ENCODE measurements at regions not wholly inside any gene's neighbourhood (a gene's known extent, or its start where the extent isn't known, plus 50 kb on each side); places are given as distances from the start of the nearest gene placed in this dataset.

GRCh38 chr1:232518349-232518748, 111.6 kb downstream of the SIPA1L2 start:
- DNase-seq, result no peak

GRCh38 chr1:232517204-232517603, 112.7 kb downstream of the SIPA1L2 start:
- no peak for DNase-seq

GRCh38 chr1:232515706-232516105, 114.2 kb downstream of the SIPA1L2 start:
- no peak for DNase-seq

- DNase-seq, result no peak
Observed at GRCh38 chr1:232512712-232513111, 117.2 kb downstream of the SIPA1L2 start.

GRCh38 chr1:232511172-232511571, 118.8 kb downstream of the SIPA1L2 start:
- DNase-seq, result no peak

GRCh38 chr1:232510367-232511110, 119.4 kb downstream of the SIPA1L2 start:
- DNase-seq, result no peak

- DNase-seq, result no peak
Observed at GRCh38 chr1:232509570-232509969, 120.4 kb downstream of the SIPA1L2 start.

GRCh38 chr1:232508130-232508701, 121.7 kb downstream of the SIPA1L2 start:
- DNase-seq, result no peak

GRCh38 chr1:232507571-232507970, 122.4 kb downstream of the SIPA1L2 start:
- DNase-seq, result no peak

GRCh38 chr1:232505884-232506283, 124.0 kb downstream of the SIPA1L2 start:
- no peak for DNase-seq

- no peak for DNase-seq
Observed at GRCh38 chr1:232504651-232505050, 125.3 kb downstream of the SIPA1L2 start.

- DNase-seq, result no peak
Observed at GRCh38 chr1:232503497-232503896, 126.4 kb downstream of the SIPA1L2 start.

- no peak for DNase-seq
Observed at GRCh38 chr1:232501854-232502253, 128.1 kb downstream of the SIPA1L2 start.

- no peak for DNase-seq
Observed at GRCh38 chr1:232499188-232499587, 130.7 kb downstream of the SIPA1L2 start.

- no peak for DNase-seq
Observed at GRCh38 chr1:232493869-232494268, 136.1 kb downstream of the SIPA1L2 start.

- no peak for DNase-seq
Observed at GRCh38 chr1:232489256-232489655, 140.7 kb downstream of the SIPA1L2 start.

- DNase-seq, result no peak
Observed at GRCh38 chr1:232487236-232487635, 142.7 kb downstream of the SIPA1L2 start.

GRCh38 chr1:232486454-232487207, 143.3 kb downstream of the SIPA1L2 start:
- no peak for DNase-seq

- DNase-seq, result no peak
Observed at GRCh38 chr1:232486006-232486405, 143.9 kb downstream of the SIPA1L2 start.

GRCh38 chr1:232484856-232485255, 145.1 kb downstream of the SIPA1L2 start:
- no peak for DNase-seq

GRCh38 chr1:232483826-232484225, 146.1 kb downstream of the SIPA1L2 start:
- DNase-seq, result no peak

GRCh38 chr1:232481091-232481490, 148.8 kb downstream of the SIPA1L2 start:
- no peak for DNase-seq

- no peak for DNase-seq
Observed at GRCh38 chr1:232477728-232478127, 152.2 kb downstream of the SIPA1L2 start.

- DNase-seq, result no peak
Observed at GRCh38 chr1:232476538-232476950, 153.4 kb downstream of the SIPA1L2 start.
